Left renal cortex interstitium (tissue), 4 donors: ENCODE measurements at regions not wholly inside any gene's neighbourhood (a gene's known extent, or its start where the extent isn't known, plus 50 kb on each side); places are given as distances from the start of the nearest gene placed in this dataset.

Experiments
- DNase-seq, 4 donors: peaks; one replicate each; pipeline ENCODE4 v3.0.0-alpha.2; 2013; ENCODE audit warnings: low read depth in 4 of 4, low spot score in 2 of 4, missing footprints in 1 of 4

DNA sequence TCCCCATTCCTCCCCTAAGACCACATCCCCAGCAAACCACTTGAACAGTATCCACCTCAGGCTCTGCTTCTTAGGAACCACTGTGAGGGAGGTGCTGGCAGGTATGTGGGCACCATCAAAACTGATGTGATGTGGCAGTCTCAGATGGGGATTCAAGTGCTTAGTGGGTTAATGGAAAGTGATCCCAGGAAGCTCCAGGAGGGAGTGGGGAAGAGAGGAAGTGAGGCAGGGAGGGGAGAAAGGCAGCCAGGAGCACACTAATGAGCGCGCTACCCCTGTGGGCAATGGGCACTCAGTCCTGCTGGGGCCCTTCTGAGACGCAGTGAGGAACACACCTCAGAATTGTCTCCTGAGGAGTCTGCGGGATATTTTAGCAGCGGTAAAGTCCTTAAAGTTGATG lies 263.1 kb upstream of the MOCS1 start:
- DNase-seq = no peak

DNA sequence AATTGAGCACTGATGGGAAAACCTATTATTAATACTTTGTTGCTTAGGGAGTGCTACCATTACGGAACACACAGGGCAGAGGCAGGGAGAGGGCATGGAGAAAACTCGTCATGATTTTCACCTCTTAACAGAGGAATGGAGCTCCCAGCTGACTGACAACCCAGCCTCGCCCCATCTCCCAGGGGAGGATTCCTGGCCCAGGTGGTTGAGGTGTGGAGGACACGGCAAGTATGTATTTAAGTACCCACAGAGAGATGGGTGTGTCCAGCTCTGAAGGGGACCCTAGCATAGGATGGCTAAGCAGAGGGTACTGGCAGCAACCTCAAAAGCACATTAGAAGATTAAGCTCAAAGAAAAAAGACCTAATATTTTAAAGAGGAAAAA lies 261.9 kb upstream of the MOCS1 start:
- DNase-seq = no peak

DNA sequence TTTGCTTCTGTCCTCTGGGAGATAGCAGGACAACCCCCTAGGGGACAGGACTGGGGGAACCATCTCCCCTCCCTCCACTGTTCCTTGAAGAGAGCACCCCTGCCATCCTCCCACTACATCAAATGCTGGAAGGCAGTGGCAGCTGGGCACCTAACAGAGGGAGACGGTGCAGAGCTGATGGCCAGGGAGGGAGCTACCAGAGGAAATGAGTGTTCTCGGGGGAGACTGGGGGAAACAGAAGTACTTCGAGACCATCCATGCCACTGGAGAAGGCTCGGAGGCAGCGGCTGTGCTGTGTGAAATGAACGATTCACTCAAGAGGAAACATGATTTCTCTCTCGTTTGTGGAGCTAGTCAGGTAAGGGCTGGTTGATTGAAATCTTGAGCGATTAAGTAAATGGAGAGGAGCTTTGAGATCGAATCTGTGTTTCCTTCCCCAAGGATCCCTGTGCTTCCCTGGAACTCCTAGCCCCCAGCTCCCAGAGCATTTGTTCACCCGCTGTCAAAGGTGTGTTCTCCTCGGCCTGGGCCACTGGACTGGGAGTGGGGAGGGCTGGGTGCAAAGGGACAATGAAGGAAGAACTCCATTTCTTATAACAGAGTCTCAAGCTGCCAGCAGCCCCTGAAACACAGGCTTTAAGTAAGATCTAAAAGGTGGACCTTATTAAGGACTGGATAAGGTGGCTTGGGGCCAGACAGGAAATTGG lies 261.3 kb upstream of the MOCS1 start:
- DNase-seq = no peak

DNA sequence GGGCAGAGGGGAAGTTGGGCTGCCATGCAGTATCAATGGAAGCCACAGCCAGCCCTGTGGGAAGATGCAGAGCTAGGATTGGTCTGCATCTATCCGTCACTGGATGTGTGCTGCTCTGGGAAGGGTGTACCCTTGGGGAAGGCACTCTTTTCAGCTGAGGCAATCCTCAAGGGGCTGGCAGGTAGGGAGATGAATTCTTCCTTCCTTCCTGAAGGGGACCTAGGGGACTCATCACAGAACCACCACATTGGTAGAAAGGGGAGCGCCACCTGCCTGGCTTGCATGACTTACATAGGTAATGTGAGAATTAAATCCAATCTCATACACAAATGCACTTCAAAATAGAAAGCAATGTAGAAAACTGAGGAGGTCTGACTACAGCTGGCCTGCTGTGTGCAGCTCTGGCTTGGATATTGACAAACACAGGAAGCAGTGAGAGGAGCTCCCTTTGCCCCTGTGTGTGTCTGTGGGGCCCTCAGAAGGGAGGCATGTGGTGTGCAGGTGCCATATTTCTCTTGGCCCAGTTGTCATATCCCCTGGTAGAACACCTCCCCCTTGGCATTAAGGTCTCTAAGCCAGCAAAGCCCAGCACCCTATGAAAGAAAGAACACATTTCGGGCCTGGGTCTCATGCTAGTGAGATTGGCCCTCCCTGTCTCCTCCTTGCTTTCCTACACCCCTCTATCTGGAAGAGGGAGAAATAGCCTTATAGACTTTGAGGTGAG lies 260.3 kb upstream of the MOCS1 start:
- DNase-seq = no peak

DNA sequence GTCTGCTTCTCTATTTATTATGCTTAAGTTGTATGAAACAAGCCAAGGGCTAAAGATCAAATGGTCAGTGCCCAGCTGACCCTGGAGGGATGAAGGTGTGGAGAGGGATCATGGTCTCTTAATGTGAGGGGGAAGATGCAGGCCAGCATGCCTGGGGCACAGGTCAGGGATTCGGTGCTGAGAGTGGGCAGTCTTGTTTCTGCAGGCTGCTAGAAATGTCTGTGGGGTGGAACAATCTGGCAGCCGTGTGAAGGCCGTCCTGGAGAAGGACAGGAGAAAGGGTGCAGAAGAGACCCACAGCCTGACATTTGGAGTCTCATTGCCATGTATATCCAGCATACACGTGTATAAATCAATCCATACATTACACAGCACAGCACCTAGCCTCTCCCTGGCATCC lies 258.3 kb upstream of the MOCS1 start:
- DNase-seq = no peak

DNA sequence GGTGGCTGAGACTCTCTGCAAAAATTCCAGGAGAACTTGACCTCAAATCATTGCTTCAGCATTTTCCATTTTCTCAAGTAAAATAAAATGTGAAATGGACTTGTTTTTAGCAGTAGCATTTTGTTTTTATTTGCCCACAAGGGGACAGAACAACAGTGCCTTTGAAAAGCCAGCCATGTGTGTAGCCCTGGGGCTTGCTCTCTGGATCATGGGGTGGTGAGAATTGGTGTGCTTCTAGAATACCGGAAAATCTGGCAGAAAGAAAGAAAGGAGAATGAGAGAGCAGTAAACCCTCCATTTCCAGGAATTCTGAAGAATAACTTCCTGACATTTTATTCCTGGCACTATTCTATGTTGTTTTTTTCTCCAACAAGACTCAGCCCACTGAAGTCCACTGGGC lies 254.7 kb upstream of the MOCS1 start:
- no peak for DNase-seq

DNA sequence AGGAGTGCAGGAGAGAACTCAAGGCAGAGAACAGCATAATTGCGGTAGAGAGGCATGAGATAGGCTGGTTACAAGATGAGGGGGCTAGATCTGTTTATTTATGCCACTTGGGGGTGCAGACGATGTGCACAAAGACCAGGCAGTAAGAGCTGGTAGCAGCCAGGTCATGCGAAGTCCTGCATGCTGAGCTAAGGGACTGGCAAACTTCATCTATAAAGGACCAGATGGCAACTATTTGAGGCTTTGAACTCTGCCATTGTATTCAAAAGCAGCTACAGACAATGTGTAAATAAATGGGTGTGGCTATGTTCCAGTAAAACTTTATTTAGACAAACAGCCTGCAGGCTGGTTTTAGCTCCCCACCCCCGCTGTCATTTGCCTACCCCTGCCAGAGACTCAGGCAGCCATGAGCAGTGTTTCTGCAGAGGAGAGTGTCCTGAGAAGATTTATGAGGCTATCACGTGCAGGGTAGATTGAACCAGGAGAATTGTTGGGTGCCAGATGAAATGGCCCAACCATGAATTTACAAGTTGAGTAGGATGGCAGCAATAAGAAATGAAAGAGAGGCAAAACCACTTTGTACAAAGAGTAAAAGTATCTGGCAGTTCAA lies 253.4 kb upstream of the MOCS1 start:
- no peak for DNase-seq

DNA sequence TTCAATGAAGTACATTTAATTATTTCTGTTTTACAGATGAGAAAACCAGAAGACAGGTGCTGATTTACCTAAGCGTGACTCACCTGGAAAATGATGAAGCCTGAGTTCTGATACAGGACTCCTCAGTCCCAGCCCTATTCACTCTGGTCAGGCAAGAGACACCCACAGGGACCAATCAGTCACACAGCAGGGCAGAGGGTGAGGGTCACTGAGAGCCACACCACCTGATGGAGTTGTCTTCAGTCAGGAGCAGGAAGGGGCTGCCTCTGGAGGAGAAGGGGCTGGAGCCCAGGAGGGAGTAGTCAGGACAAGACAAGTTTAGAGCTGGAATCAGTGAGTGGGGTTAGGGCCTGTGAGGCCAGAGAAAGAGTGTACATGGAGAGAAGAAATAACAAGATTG lies 251.2 kb upstream of the MOCS1 start:
- no peak for DNase-seq

DNA sequence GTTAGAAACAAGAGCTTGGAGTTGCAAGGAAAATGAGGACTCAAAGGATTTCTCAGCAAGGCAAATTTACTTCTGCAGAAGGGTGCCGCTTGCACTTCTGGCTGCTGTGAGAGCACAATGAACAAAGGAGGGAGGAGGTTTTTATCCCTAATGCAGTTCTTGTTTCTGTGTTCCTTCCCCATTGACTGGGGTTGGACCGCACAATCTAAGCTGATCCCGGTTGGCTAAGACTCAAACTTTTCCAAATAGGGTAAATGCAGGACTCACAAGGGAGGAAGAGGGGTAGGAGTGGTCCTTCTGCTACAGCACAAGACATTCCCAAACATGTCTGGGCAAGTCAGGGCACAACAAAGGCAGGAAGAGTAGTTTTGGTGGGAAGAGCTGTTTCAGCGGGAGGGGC lies 249.6 kb upstream of the MOCS1 start:
- no peak for DNase-seq

DNA sequence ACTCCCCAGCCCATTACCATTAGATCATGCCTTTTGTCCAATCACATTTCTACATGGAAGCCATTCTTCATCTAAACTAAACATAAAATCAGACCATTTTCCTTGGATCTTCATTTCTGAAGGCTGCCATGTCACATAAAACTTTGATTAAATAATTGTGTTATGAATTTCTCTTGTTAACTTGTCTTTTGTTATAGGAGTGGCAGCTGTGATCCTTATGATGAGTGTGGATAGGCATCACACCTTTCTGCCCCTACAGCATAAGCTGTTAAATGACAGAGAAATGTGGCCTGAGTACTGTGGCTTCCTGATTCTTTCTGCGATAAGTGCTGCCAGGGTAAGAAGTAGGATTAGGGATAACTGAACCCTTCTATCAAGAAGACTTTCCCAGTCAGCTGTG lies 247.1 kb upstream of the MOCS1 start:
- no peak for DNase-seq

DNA sequence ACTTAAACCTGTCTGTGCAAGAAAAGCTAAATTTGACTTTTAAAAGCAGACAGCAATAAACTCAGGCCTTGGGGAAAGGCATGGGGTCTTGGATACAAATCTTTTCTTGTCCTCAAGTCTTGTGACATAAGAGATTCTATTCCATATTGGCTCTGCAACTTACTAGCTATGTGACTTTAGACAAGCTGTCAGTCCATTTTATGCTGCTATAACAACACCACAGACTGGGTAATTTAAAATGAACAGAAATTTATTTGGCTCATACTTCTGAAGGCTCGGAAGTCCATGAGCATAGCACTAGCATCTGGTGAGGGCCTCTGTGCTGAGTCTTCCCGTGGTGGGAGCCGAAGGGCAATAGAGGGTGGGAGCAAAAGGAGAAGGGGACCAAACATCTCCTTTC lies 246.0 kb upstream of the MOCS1 start:
- DNase-seq = no peak

DNA sequence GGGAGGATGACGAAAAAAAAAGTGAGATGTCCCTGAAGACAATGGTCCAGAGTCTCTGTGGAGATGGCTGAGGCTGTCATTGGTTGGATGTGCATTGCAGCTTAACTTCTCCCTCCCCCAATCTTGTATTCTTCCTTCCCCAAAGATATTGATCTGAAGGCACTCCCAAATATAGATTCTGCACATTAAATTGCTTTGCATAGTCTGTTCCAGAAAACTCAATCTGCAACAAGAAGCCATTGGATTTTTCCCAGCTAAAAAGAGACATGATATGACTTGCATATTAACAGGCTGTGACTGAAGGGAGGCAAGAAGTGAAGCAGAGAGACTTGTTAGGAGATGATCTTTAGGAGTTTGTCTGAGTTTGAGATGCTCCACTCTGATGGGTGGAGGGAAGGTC lies 245.2 kb upstream of the MOCS1 start:
- DNase-seq = no peak

DNA sequence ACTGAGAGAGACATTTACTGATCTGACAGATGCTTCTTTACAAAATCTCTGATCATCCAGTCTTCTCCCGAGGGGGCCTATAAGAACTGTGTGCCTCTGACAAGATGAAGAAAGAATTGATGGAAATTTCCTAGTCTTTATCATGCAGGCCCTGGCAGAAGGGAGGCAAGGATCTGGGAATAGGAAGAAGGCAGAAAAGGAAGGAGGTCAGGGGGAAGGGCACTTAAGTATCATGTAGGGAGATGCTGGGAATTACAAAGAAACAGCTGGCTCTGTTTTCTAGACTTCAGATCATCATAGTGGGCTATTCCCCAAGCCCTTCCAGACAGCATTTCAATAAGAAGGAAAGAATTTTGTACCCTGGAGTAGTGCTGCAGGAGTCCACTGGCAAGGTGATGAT lies 243.3 kb upstream of the MOCS1 start:
- no peak for DNase-seq

DNA sequence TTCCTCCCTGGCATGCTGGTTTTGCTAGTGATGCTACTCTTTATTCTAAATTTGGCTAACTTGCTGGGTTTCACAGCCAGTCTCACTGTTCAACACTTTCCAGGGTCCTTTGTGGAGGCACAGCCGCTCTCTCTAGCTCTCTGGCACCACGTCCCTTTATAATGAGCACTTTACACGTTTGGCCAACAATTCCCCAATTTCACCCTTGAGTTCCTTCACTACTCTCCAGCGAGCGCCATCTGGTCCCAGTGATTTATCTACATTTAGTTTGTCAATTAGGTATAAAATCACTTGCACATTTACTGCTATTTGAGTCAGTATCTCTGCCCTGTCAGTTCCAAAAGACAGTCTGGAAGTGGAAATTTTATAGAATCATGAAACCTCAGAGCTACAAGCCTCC lies 241.9 kb upstream of the MOCS1 start:
- no peak for DNase-seq

DNA sequence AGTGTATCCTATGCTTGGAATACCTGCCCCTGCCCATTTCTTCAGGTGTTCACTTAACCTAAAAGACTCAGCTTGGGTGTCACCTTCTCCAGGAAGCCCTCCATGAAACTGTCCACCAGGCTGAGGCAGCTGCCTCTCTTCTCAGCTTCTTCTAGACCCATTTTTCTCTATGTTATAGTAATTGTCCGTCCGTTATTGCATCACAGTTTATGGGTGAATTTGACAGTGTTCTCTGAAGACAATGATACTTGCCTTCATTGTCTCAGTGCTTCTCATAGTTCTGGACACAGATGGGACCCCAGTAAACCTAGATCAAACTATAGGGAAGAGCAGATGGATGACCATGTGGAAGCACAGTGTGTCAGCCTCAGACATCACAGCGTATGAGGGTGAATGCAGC lies 238.0 kb upstream of the MOCS1 start:
- no peak for DNase-seq

DNA sequence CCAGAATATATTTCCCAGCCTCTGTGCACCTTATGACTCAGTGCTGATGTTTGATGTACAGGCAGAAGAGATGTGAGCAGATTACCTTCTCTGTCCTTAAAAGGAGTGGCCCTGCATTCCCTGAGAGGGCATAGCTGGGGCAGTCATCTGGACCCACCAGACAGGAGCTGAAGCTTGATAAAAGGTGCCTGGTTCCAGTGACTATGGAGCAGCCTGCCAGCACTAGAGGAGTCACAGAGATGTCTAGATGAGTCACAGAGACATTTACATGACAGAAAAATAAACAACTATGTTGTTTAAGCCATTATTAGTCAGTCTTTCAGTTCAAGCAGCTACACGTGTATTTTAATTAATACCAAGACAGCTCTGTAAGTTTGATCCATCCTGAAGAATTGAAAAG lies 237.1 kb upstream of the MOCS1 start:
- no peak for DNase-seq

DNA sequence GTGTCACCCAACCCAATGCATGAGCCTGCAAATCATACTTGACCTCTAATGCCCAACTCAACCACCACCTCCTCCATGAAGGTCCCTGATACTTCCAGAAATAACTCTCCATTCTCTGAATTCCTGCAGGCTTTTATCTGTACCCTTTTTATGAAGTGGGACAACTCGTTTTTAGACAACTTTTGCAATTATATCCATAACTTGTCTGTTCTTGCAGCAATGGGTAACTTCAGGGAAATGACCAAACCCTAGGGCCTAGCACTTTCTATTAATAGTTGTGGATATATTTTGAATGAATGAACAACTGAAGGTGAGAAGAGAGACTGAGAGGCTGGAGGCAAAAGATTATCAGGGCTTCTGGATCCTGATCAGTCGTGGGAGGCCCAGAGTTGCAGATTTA lies 236.6 kb upstream of the MOCS1 start:
- no peak for DNase-seq

DNA sequence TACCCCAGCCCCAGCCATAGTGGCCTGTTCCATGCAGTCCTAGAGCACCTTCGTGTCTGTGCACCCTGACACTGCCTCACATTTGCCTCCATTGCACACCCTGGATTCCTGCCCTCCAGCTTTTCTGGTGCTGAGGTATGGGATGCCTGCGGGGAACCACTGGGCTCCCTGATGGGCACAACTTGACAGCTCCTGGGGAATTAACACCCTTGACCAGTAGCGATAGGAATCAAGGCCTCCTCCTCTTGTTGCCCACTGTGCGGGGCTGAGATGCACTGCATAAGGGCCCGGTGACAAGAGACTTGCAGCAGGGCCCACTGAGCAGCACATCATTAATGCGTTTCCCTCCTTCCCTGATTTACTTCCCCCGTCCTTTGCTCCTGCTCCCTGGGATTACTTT lies 235.6 kb upstream of the MOCS1 start:
- no peak for DNase-seq

DNA sequence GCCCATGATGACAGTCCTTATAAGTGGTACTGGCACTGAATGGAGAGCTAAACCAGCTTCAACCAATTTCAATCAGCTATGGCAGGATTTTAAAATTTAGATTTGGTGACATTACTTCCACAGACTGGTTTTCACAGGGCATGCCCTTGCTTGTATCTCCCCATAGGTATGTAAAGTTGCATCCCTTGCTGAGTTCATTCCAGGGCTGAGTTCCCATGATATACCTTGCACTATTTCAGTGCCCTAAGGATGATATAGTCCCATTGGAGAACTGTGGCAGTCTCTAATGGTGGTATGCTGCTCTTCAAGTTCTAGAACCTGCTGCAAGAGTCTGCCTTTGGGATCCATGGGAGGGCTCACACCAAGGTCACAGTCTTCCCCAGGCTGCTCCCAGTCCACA lies 232.7 kb upstream of the MOCS1 start:
- DNase-seq = no peak

DNA sequence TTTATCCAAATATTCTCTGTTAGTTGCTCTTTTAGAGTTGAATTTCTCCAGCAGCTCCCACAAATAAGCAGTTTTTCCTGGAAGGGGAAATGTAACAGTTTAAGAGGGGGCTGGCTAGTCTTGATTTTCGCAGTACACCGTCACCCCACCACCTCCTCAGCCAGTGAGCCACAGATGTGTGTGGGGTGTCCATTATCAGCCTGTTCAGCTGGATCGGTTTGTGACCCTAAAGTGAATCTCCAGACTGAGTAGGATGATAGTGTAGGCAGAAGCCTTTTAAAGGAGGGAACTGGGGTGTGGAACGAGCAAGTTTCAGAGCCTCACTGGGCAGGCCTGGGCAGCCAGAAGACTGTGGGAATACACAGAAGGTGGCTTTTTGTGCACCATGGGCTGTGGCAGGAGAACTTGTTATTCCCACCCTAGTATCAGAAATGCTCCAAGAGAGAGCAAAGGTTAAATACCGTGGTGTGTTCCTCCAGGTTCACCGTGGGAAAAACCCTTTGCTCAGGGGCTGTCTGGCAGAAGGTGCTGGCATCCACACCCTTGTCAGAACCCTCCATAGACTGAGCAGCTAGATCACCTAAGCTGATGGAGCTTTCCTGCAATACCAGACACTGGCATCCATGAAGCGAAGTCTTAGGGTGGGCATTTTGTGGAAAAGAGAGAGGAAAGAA lies 230.9 kb upstream of the MOCS1 start:
- DNase-seq = no peak

DNA sequence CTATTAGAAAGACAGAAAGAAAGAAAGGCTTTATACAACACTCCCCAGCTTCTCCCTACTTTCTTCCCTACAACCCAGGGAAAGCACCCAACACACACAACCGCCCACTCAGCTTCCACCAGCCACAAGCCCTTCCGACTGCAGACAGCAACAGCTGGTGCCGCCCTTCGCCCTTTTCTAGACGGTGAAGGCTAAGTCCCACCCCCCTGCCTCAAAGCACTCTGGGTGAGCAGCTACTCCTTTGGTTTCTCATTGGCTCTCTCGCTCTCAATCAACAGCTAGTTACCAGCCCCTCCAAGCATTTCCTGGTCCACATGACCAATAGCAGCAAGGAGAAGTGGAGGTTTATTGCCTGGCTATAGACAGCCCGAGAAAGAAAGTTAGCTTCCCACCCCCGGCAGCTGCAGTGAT lies 230.1 kb upstream of the MOCS1 start:
- DNase-seq = no peak

DNA sequence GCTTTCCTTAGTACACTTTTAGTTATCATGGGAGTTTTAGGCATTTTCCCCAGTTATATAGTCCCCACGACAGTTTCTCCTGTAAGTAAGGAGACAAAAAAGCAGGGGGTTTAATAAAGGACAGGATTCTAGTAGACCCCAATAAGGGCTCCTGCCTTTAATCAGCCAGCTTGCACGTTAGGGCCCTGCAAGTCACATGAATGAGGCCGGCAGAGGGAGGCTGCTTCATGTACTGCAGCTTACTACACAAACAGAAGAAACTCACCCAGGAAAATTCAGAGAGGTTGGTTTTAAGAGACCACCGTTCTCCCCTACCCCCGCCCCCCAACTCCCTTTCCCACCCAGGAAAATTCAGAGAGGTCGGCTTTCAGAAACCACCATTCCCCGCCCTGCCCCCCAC lies 229.7 kb upstream of the MOCS1 start:
- no peak for DNase-seq
